ELR (cell line): ENCODE measurements at regions not wholly inside any gene's neighbourhood (a gene's known extent, or its start where the extent isn't known, plus 50 kb on each side); places are given as distances from the start of the nearest gene placed in this dataset.

ENCODE experiments used
- DNase-seq: peaks from one replicate; pipeline ENCODE4 v3.0.0-alpha.2; 2015; ENCODE audit warnings: low read depth

DNA sequence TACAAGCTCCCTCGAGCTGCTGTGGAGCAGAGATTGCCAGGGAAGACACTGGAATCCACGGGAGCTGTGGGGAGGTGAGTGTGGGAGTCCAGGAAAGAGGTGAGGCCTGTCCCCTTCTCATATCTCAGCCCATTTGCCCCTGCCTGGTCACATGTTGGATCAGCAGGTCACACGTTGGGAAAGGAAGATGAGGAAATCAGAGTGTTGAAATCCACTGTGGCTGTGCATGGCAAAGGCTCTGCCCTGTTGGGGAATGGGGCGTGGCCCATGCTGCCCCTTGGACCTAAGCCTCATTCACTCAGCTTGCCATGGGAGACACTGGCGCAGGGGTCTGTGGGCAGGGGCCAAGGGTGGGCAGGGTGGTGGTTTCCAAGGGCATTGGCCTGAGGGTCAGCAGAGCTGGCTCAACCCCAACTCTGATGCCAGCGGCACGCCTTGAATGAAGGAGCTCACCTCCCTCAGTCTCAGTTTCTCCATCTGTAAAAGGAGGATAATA lies 85.4 kb upstream of the CPEB4 start:
- peak; percentile 28 for DNase-seq

DNA sequence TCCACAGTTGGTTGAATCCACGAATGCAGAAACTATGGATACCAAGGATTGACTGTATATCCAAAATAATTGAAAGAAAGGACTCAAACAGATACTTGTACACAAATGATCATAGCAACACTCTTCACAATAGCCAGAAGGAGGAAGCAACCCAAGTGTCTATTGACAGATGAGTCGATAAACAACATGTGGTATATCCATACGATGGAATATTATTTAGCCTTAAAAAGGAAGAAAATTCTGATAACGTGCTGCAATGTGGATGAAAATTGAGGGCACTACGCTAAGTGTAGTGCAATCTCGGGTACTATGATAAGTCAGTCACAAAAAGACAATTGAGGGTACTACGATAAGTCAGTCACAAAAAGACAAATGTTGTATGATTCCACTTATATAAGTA lies 83.6 kb upstream of the CPEB4 start:
- no peak for DNase-seq

DNA sequence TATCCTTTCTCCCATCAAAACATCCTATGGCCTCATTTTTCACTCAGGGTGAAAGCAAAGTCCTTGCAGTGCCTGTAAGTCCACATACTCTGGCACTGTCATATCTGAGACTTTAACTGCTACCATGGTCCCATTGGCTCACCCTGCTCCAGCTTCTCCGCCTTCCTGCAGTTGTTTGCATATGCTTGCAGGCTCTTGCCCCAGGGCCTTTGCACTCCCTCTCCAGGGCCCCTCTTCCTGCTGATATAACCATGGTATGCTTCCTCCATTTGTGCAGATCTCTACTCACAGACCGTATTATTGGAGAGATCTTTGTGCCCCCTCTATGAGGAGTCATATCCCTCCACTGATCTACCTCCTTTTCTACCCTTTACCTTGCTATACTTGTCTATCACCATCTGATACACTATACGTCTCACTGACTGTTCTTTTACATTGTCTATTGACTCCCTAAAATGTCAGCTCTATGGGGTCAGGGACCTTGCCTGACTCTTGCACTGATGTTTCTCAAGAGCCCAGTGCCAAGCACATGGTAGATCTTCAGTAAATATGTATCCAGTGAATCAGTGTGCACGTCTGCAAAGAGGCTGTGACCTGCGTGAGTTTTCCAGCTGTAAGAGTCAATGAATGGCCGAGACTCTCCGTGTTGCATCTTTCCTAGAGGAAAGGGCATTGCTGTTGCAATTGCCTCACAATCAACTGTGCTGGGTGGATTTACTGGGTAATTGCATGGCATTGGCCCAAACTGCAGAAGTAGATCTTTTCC lies 81.7 kb upstream of the CPEB4 start:
- no peak for DNase-seq

DNA sequence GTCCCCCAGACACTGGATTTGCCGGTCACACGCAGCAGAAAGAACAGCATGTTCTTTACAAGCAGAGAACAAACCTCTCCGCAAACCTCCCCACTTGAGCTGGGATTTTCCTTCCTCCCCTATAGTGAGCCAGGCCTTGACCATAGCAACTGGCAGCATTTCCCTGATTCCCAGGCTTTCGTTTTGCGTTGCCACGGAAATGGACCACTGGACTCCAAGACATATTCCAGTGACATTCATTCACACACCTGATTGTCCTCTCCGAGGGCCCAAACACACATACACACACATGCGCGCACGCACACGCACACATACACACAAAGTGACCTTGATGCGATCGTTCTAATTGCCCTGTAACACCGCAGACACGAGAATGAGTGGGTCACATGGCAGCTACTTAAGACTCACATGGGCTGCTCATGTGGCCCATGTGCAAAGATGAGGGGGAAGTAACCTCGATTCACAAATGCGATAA lies 80.9 kb upstream of the CPEB4 start:
- DNase-seq, result no peak

DNA sequence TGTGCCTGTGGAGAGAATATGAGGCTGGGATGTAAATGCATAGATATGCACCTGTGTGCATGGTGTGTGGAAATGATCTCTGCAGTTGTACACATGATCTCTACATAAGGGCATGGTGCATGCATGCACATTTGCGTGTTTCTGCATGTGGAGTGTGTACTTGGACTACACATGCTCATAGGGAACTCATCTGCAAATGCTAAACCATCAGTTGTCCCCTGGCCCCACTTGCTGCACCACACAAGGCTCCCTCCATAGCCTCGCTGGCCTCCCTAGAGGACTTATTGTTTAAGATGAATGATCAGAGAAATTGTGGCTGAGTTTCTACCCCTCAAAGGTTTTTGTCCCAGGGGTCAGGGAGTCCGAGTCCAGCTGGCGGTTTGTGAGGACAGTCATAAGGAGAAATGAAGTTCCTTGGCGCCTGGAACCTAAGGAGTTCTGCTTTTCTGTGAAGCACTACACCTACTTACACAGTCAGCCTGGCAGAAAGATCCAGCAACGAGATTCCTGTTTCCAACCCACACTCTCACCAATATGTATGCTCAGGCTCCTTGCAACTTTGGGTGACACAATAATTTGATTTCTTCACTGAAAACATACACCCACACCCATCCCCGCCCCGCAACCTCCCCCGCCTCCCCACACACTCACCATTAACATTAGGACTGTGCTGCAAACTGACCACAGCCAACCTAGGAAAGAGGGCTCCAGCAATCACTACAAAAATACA lies 79.9 kb upstream of the CPEB4 start:
- no peak for DNase-seq

DNA sequence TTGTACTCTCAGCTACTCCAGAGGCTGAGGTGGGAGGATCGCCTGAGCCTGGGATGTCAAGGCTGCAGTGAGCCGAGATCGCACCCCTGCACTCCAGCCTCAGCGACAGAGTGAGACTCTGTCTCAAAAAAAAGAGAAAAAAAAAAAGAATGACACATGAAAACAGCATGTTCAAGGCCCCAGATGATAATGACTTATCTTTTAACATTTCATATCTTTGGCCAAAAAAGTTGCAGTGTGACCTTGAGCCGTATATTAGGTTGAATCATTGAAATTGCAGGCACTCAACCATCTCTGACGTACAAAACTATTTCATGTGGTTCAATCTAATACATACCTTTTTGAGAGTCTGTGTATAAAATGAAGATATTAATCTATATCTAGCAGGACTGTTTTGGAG lies 79.1 kb upstream of the CPEB4 start:
- no peak for DNase-seq

DNA sequence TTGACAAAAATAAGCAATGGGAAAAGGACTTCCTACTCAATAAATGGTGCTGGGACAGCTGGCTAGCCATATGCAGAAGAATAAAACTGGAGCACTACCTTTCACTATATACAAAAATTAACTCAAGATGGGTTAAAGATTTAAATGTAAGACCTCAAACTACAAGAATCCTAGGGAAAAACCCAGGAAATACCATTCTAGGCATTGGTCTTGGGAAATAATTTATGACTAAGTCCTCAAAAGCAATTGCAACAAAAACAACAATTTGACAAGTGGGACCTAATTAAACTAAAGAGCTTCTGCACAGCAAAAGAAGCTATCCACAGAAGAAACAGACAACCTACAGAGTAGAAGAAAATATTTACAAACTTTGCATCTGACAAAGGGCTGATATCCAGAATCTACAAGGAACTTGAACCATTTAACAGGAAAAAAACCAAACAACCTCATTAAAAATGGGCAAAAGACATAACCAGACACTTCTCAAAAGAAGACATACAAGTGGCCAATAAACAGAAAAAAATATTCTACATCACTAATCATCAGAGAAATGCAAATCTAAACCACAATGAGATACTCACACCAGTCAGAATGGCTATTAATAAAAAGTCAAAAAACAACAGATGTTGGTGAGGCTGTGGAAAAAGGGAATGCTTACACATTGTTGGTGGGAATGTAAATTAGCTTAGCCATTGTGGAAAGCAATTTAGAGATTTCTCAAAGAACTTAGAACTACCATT lies 75.2 kb upstream of the CPEB4 start:
- DNase-seq, result peak; percentile 16

DNA sequence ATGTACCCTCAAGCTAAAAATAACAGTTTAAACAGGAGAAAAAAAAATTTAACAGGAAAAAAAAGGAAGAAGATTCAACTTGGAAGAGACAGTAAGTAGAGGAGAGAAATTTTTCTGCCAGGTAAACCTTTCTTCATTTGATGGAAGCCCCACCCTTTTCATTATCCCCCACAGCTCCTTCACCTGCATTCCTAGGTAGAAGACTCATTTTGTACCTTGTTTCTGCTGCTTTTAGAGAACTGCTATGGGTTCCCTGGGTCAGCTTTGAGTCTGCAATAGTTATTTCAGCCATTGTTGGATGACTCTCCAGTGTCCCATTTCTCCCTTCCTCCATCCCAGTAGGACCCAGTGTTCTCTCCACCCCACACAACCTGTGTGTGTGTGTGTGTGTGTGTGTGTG lies 74.1 kb upstream of the CPEB4 start:
- no peak for DNase-seq

DNA sequence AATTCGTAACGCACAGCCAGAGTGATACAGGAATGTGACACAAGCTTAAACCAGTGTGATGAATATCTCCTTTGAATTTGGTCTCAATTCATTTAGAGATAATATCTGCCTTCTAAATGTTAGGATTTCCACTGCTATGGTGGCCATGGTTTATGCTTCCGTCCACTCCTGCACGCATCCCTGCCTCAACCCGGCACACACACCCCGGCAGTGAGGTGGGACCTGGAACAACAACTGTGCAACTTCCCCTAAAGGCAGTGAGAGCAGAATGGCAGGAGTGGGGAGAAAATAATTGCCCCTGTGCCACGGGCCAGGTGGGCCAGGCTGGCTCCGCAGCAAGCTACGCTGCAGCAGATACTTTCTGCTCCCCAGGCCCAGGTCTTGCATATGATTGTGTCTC lies 72.6 kb upstream of the CPEB4 start:
- no peak for DNase-seq

DNA sequence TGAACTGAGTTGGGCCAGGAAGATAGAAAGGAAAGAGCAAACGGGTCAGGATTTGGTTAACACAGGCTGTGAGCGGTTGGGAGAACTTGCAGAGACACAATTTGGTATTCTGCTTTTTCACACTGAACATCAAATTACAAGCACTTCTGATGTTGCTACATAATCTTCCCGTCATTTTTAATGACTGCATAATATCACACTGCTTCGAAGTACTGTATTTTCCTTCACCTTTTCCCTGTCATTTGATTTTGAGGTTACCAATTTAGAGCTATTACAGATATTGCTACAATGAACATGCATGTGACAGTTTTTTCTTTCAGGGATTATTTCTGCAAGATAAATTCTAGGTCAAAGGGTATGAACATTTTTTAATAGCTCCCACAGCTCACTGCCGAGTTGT lies 71.4 kb upstream of the CPEB4 start:
- DNase-seq, result no peak

DNA sequence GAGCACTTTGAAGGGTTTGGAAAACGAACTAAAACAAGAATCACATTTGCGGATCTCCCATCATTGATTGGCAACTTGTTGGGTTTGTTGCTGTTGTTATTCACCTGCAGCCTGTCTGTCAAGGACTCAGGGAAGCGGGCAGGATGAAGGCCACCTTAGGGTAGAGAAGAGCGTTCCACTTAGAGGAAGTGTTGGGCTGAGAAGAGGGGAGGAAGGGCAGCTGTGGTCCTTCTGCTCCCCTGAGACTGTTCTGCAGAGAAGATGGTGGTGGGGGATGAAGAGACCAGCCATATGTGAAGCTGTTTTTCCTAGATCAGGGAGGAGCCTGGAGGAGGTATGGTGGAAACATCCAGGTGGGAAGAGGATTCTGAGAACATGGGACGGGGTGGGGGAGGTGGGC lies 70.6 kb upstream of the CPEB4 start:
- DNase-seq, result no peak

DNA sequence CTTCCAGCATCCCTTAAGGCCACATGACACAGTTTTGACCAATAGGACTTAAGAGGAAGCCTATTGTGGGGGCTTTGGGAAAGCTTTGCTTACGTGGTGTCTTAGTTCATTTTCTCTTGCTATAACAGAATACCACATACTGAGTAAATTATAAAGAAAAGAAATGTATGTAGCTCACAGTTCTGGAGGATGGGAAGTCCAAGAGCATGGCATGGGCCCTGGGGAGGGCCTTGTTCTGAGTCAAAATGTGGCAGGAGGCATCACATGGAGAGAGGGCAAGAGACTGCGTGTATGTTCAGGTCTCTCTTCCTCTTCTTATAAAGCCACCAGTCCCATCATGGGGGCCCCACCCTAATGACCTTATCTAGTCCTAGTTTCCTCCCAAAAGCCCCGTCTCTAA lies 68.6 kb upstream of the CPEB4 start:
- no peak for DNase-seq

DNA sequence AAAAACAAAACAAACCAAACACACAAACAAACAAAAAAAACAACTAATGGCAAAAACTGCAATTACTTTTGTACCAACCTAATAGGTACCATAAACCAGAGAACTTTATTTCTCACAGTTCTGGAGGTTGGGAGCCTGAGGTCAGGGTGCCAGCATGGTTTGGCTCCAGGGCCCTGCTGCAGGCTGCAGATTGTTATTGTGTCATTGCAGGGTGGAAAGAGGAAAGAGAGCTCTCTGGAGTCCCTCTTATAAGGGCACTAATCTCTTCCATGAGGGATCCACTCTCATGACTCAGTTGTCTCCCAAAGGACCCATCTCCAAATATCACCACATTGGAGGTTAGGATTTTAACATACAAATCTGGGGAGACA lies 64.9 kb upstream of the CPEB4 start:
- no peak for DNase-seq

DNA sequence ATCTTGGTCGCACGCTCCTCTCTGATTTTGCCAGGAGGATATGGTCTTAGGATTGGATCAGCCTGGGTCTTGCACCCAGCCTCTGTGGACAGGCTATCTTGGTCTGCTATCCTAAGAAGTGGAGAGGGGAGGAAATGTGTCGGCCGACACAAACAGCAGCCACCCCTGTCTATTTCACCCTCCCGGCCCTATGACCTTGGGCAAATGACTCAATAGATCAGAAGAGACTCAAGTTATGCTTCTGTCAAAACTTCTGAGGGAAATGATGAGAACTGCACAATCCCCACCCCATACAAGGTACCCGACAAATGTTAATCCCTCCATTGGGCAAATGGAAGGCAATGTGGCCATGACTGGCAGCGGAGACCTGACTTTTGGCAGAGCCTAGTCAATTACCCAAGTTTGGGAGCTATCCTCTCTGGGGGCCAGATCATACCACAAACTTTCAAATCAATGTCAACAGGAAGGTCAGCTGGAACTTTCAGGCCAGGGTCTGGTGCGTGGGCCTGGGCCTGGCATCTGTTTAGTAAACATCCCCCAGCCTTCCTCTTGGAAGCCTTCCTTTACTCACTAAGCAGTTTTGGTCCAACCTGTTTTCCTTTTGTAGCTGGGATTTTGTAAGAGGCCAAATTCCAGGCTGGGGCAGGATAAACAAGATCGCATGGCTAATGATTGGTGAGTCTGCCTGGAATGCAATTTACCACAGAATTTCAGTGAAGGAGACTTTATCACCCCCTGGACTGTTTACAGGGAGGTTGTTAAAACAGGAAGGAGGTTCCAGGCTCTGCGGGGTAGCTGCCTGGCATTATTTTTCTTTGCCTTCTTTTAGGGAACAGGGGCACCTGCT lies 64.2 kb upstream of the CPEB4 start:
- peak; percentile 76 for DNase-seq

DNA sequence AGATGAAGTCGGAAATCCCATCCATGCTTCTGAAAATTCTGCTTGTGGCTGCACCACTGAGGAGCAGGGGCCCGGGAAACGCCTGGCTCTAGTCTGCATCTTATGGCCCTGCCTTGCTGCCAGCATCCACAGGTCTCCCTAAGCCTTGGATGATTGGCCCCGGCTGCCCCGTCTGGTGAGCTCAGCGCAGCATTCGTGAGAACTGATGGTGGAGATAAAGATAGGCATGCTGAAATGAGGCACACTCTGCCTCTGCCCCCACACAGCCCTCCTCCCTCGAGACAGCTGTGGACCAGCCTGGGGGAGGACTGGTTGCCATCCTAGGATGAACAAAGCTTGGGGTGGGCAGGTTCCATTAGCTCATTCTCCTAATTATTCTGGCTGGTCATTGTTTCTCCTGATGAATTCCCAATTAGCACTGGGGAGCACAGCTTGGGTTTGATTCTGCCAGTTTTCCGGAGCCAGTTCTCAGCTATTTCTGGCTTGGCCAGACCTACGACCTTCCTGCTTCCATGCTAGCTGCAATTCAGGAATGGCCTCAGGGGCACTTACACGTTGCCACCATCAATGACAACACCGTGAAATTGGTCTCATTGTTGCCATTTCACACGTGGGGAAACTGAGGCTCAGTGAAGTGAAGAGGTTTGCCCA lies 62.8 kb upstream of the CPEB4 start:
- DNase-seq, result peak; percentile 37

DNA sequence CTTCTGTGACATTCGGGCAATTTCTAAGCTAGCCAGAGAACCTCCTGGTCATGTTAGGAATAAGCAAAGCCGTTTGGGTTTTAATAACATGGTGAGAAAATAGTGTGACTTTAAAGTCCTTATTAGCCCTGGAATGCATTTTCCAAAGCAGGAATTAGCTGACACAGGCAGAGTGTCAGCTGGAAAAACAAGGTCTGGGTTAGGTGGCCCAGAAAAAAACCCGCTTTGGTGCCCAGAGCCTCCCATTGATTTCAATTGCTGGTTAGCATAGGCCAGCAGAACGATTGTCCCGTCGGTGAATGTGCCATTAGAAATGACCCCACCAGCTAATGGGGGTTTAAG lies 62.1 kb upstream of the CPEB4 start:
- DNase-seq, result no peak

DNA sequence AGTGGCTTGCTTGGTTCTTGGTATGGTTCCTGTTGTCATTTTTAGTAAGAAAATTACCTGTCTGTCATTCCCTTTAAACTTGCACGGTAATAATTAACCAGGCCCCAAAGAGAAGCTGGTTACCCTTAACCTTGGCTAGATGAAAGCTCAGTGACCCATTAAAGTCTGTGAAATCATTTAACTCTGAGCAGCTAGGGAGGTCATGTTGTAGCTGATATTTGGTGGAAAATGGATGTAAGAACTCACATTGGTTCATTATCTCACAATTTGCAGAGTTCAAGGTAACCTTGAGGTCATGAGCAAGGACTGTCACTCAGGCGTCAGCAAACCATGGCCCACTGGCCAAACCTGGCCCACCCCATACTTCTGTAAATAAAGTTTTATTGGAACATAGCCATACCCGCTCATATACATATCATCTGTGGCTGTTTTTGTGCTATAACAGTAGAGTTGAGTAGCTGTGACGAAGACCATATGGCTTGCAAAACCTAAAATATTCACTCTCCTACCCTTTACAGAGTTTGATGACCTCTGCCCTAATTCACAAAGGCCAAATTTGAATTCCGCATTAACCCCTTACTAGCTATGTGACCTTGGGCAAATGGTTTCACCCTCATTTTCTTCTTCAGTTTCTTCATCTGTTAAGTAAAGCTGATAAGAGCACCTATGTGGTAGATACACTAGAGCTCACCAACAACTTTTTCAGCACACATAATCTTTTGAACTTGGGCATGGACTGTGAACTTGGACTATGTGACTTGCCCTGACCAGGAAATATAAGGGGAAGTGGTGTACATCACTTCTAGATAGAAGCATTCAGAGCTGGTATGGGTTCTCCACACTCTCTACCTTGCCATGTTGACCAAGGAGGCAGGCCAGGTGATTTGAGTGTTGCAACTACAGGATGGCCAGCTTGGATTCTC lies 61.5 kb upstream of the CPEB4 start:
- no peak for DNase-seq

DNA sequence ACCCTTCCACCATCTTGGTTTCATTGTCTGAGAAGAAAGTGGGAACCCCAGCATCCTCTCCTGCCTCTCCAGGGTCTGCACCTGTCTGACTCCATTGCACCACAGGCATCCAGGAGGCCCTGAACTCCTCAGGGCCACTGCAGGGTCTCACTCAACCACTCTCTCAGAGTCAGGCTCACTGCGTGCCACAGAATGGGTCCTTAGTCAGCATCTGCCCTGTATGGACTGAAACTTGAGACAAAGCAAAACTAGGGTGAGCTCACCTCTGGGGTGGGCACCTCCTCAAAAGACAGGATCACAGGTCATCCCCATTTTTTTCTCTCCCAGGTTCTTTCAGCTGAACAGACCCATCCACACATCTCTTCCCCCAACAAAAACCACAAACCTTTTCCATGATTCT lies 59.2 kb upstream of the CPEB4 start:
- DNase-seq, result no peak

DNA sequence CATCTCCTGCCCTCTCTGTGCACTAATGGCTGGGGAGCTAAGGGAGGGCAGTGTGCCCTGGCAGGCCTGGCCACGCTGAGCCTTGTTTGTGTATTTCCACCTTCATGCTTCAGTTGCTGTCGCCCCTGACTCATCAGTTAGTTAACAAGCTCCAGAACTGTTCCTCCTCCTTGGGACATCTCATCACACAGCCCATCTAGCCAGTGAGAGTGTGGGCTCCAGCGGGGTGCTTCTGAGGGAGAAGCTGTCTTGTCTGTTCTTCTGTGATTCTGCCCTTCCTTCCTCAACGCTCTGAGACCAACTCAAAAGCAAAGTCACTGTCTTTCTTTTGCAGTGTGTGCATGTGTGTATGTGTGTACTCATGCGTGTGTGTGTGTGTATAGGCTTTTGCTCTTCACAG lies 58.3 kb upstream of the CPEB4 start:
- peak; percentile 26 for DNase-seq

DNA sequence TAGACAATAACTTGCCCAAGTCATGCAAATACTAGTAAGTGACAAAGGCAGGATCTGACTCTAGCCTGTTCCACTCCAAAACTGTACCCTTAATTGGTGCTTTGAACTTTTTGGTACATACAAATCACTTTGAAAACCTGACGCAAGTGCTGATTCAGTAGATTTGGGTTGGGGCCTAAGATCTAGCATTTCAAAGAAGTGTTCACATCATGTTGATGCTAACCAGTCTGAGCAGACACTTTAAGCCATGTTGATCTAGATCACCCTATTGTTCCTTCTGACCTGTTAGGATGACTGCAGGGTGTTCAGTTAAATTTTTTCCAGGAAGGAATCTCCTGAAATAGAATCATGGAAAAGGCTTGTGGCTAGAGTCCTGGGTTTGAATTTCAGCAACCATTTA lies 57.7 kb upstream of the CPEB4 start:
- DNase-seq, result no peak
